ENCODE measurements at regions not wholly inside any gene's neighbourhood (a gene's known extent, or its start where the extent isn't known, plus 50 kb on each side); places are given as distances from the start of the nearest gene placed in this dataset.

- TF ChIP-seq, protein P1, sequence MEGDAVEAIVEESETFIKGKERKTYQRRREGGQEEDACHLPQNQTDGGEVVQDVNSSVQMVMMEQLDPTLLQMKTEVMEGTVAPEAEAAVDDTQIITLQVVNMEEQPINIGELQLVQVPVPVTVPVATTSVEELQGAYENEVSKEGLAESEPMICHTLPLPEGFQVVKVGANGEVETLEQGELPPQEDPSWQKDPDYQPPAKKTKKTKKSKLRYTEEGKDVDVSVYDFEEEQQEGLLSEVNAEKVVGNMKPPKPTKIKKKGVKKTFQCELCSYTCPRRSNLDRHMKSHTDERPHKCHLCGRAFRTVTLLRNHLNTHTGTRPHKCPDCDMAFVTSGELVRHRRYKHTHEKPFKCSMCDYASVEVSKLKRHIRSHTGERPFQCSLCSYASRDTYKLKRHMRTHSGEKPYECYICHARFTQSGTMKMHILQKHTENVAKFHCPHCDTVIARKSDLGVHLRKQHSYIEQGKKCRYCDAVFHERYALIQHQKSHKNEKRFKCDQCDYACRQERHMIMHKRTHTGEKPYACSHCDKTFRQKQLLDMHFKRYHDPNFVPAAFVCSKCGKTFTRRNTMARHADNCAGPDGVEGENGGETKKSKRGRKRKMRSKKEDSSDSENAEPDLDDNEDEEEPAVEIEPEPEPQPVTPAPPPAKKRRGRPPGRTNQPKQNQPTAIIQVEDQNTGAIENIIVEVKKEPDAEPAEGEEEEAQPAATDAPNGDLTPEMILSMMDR (IDR thresholded peaks at IDR 0.05): no peak
- TF ChIP-seq EZH2 (IDR thresholded peaks at IDR 0.05; ENCODE audit: borderline replicate concordance, insufficient read depth, low read depth, low read length, poor library complexity, severe bottlenecking): no peak
Observed at GRCh38 chr9:91039835-91040140, 238.2 kb downstream of the SYK start.
